ENCODE measurements at regions not wholly inside any gene's neighbourhood (a gene's known extent, or its start where the extent isn't known, plus 50 kb on each side); places are given as distances from the start of the nearest gene placed in this dataset.

- no peak for TF ChIP-seq CTCF (IDR thresholded peaks at IDR 0.05)
- TF ChIP-seq POLR2A (IDR thresholded peaks at IDR 0.05; ENCODE audit: low read depth) = no peak
These were observed 804.7 kb upstream of the NDST4 start for GRCh38 chr4:115918149-115918548.

Data from esophagus muscularis mucosa (tissue), 3 donors.